Tibial nerve (tissue), 4 donors: ENCODE measurements at regions not wholly inside any gene's neighbourhood (a gene's known extent, or its start where the extent isn't known, plus 50 kb on each side); places are given as distances from the start of the nearest gene placed in this dataset.

Experiments used
- DNase-seq, 2 donors: peaks; one replicate each; pipeline ENCODE4 v3.0.0-alpha.2; 2019; ENCODE audit warnings: low spot score in 2 of 2
- H3K27ac ChIP-seq, 4 donors: fragments of 200-600 bp; sonication (generic) in 3 of 4; one replicate each; pipeline ENCODE4 v1.5.1; 2017 to 2019; ENCODE audit warnings: mild to moderate bottlenecking in 1 of 4
- H3K27me3 ChIP-seq, 2 donors: fragments of 200-600 bp; sonication (generic) in 1 of 2; one replicate each; pipeline versions ENCODE4 v1.5.1 to v1.6.0; 2017 to 2019
- H3K36me3 ChIP-seq, 3 donors: fragments of 200-600 bp; sonication (generic); one replicate each; pipeline ENCODE4 v1.5.1; 2018 to 2019
- H3K4me1 ChIP-seq, 4 donors: fragments of 200-600 bp; sonication (generic) in 3 of 4; one replicate each; pipeline ENCODE4 v1.5.1; 2017 to 2019
- H3K4me3 ChIP-seq, 4 donors: fragments of 200-600 bp; sonication (generic) in 3 of 4; one replicate each; pipeline ENCODE4 v1.5.1; 2017 to 2019; ENCODE audit warnings: mild to moderate bottlenecking in 1 of 4, moderate library complexity in 1 of 4
- H3K9me3 ChIP-seq, 4 donors: fragments of 200-600 bp; sonication (generic) in 3 of 4; one replicate each; pipeline ENCODE4 v1.5.1; 2017 to 2019
- CTCF ChIP-seq, 5 experiments: fragments of 200-600 bp in 3 of 5; fragments of 450-650 bp in 2 of 5; sonication (generic) in 3 of 5; IDR thresholded peaks; one replicate each; pipeline ENCODE4 v1.5.1; 2016 to 2019; ENCODE audit warnings: antibody characterized with exemption in 5 of 5, mild to moderate bottlenecking in 3 of 5, moderate library complexity in 2 of 5
- EP300 ChIP-seq, 2 donors: sonication (generic); formaldehyde crosslinking; IDR thresholded peaks; one replicate each; pipeline ENCODE4 v1.6.1; 2017; ENCODE audit warnings: antibody characterized with exemption in 2 of 2, mild to moderate bottlenecking in 1 of 2
- POLR2A ChIP-seq, 2 donors: fragments of 450-650 bp; IDR thresholded peaks; one replicate each; pipeline ENCODE4 v1.6.1; 2017; ENCODE audit warnings: antibody characterized with exemption in 2 of 2, mild to moderate bottlenecking in 2 of 2, moderate library complexity in 2 of 2
- WGBS, 2 donors: methylation state at CpG; one replicate each; pipeline ENCODE4 v1.1.5; 2018; 5-methylcytosine and 5-hydroxymethylcytosine counted together

GRCh38 chr5:164545507-164545906 is 1040.1 kb downstream of the MAT2B start:
- peaks cover 0 to 4% (median 0%) of the 10 kb centered on the region in 4 donors for H3K9me3 ChIP-seq
- no peak overlapping the region for H3K4me3 ChIP-seq
- no peaks in the 10 kb centered on the region for H3K4me1 ChIP-seq
- TF ChIP-seq CTCF (IDR thresholded peaks at IDR 0.05) (no peak), EP300 (IDR thresholded peaks at IDR 0.05) (no peak), POLR2A (IDR thresholded peaks at IDR 0.05) (no peak)
- no peaks in the 10 kb centered on the region for H3K27me3 ChIP-seq
- no peak for DNase-seq
- no peaks in the 10 kb centered on the region for H3K36me3 ChIP-seq
- 84 to 88% methylated on average over 6 of the region's 6 CpGs for WGBS, 2 donors
- no peak overlapping the region for H3K27ac ChIP-seq

- Histone ChIP-seq H3K9me3 (no peaks in the 10 kb centered on the region), H3K36me3 (no peaks in the 10 kb centered on the region), H3K4me3 (no peak overlapping the region), H3K27me3 (no peaks in the 10 kb centered on the region), H3K4me1 (no peaks in the 10 kb centered on the region), H3K27ac (no peak overlapping the region)
- no peak for DNase-seq
- TF ChIP-seq CTCF (IDR thresholded peaks at IDR 0.05) (no peak), EP300 (IDR thresholded peaks at IDR 0.05) (no peak), POLR2A (IDR thresholded peaks at IDR 0.05) (no peak)
- 52 to 58% methylated on average over 3 of the region's 3 CpGs for WGBS, 2 donors
These were observed 1048.4 kb downstream of the MAT2B start for GRCh38 chr5:164553851-164554250.

- H3K36me3 ChIP-seq: no peaks in the 10 kb centered on the region
- H3K27ac ChIP-seq: no peak overlapping the region
- TF ChIP-seq POLR2A (IDR thresholded peaks at IDR 0.05): no peak
- no peak for TF ChIP-seq EP300 (IDR thresholded peaks at IDR 0.05)
- no peak for TF ChIP-seq CTCF (IDR thresholded peaks at IDR 0.05)
- 92 to 95% methylated on average over 2 of the region's 2 CpGs for WGBS, 2 donors
- no peaks in the 10 kb centered on the region for H3K27me3 ChIP-seq
- no peak overlapping the region for H3K4me3 ChIP-seq
- no peaks in the 10 kb centered on the region for H3K4me1 ChIP-seq
- H3K9me3 ChIP-seq: no peaks in the 10 kb centered on the region
- no peak for DNase-seq
These were observed 1050.4 kb downstream of the MAT2B start for GRCh38 chr5:164555809-164556208.

- TF ChIP-seq POLR2A (IDR thresholded peaks at IDR 0.05): no peak
- no peak for TF ChIP-seq CTCF (IDR thresholded peaks at IDR 0.05)
- no peak for TF ChIP-seq EP300 (IDR thresholded peaks at IDR 0.05)
- WGBS, 2 donors: 45 to 48% methylated on average over 4 of the region's 4 CpGs
- no peaks in the 10 kb centered on the region for H3K4me1 ChIP-seq
These were observed 1054.8 kb downstream of the MAT2B start for GRCh38 chr5:164560216-164560615.

GRCh38 chr5:164561933-164562872 is 1056.8 kb downstream of the MAT2B start:
- no peak for DNase-seq
- TF ChIP-seq EP300 (IDR thresholded peaks at IDR 0.05) (no peak), CTCF (IDR thresholded peaks at IDR 0.05) (no peak), POLR2A (IDR thresholded peaks at IDR 0.05) (no peak)
- Histone ChIP-seq H3K9me3 (no peaks in the 10 kb centered on the region), H3K4me3 (no peak overlapping the region), H3K27me3 (no peaks in the 10 kb centered on the region), H3K27ac (no peak overlapping the region), H3K36me3 (no peaks in the 10 kb centered on the region), H3K4me1 (no peaks in the 10 kb centered on the region)
- WGBS, 2 donors: 74 to 79% methylated on average over 7 of the region's 7 CpGs

More at GRCh38 chr5:164560216-164560615, 1054.8 kb downstream of the MAT2B start:
- Histone ChIP-seq H3K27ac (no peak overlapping the region), H3K36me3 (no peaks in the 10 kb centered on the region), H3K27me3 (no peaks in the 10 kb centered on the region), H3K4me3 (no peak overlapping the region), H3K9me3 (no peaks in the 10 kb centered on the region)
- DNase-seq: no peak
